ENCODE measurements at regions not wholly inside any gene's neighbourhood (a gene's known extent, or its start where the extent isn't known, plus 50 kb on each side); places are given as distances from the start of the nearest gene placed in this dataset.

- TF ChIP-seq POLR2A (IDR thresholded peaks at IDR 0.05) (no peak), CTCF (IDR thresholded peaks at IDR 0.05) (no peak)
Measured at GRCh38 chr10:28459453-28460144, 73.3 kb upstream of the WAC start.
